ENCODE measurements at regions not wholly inside any gene's neighbourhood (a gene's known extent, or its start where the extent isn't known, plus 50 kb on each side); places are given as distances from the start of the nearest gene placed in this dataset.

DNA sequence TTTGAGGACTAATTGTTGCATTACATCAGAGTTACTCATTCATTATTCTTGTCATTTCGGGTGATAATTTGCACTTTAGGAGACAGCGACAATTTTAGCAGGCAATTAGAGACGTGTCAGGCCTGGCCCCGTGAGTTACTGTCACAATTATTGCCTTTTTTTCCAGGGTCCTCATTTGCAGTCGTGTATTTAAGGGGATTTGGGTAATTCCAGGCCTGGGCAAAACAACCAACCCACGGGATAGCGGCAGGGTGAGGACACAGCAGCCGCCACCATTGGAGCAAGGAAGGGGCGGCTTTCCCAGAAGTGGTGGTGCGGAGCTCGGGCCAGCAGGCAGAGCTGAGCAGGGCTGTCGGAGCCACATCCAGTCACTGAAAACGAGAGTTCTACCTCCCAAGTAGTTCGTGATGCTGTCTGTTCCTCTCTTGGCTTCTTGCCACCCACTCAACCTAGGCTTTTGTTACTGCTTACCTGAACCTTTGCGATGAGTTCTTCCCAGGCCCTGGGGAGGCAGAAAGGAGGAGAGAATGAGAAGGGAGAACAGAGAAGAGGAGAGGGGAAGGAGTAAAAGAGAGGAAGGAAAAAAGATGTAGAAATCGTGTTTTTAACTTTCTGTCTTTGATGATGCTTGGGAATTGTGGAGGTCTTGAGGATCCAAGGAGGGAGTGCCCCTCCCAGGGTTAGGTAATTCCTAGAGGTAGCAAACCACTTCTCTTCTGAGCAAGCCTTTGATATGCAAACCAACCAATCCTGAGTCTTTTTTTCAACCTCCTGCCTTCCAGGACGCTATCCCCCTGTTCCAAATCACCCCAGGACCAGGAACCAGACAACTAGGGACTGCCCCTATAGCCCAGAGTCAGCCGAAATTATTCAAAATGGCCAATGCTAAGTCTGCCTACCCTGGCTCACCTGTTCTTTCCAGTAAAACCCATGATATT lies 236.1 kb downstream of the MIAT start:
- DNase-seq (ENCODE audit: low read depth) = no peak

DNA sequence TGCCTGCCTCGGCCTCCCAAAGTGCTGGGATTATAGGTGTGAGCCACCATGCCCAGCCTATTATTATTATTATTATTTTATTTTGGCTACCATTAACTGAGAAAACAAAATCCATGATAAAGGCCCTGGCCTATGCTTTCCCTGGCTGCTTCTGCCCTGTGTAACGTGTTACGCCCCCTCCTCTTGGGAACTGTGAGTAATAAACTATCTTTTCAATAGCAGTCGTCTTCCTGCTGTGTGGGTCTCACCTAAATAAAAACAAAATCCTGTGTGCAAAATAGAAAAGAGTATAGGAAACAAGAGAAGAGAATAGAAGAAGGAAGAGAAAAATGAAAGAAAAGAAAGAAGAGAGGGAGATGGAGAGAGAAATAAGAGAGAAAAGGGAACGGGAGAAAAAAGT lies 237.0 kb downstream of the MIAT start:
- DNase-seq (ENCODE audit: low read depth) = no peak

DNA sequence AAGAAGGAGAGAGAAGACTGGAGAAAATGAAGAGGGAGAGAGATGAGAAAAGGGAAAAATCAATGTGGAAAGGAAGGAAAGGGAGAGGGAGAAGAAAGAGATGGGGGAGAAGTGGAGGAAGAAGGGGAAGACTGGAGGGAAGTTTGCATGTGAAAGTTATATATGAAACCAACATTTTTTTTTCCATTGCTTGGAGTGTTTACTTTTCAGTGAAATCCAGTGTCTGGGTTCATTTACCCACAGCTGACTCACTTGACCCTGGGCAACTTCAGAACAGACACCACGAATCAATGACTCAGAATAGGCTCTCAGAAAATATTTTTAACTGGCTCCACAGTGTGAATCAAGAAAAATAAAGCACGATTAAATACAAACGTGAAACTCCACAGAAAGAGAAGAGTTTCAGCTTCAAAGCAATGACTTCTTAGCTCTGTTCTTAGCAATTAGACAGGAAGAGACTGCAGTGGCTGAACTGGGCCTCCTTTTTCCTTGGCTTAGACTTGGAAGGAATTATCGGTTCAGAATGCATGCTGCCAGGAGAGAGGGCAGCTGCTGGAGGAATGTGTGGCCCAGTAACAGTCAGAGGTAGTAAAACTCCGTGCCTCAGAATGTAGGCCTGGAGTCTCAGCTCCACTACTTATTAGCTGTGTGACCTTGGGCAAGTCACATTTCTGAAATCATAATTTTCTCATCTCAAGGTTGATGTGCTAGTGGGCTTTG lies 237.5 kb downstream of the MIAT start:
- DNase-seq (ENCODE audit: low read depth) = peak; percentile 80

DNA sequence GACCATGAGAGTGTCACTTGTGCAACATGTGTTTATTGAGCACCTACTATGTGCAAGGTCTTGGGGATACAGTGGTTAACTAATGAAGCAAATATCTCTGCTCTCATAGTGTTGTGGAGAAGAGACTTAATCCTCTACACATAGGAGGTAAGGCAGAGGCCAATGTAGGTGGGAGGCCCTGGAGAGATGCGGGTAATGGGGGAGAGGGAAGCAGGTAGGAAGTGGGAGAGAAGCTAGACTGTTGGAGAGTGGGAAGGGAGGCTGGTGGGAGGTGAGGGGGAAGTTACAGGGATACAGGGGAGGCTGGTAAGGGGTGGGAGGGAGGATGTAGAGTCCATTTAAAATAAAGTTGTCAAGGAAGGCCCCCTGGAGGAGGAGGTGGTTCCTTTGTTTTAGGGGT lies 240.0 kb downstream of the MIAT start:
- DNase-seq (ENCODE audit: low read depth) = no peak

DNA sequence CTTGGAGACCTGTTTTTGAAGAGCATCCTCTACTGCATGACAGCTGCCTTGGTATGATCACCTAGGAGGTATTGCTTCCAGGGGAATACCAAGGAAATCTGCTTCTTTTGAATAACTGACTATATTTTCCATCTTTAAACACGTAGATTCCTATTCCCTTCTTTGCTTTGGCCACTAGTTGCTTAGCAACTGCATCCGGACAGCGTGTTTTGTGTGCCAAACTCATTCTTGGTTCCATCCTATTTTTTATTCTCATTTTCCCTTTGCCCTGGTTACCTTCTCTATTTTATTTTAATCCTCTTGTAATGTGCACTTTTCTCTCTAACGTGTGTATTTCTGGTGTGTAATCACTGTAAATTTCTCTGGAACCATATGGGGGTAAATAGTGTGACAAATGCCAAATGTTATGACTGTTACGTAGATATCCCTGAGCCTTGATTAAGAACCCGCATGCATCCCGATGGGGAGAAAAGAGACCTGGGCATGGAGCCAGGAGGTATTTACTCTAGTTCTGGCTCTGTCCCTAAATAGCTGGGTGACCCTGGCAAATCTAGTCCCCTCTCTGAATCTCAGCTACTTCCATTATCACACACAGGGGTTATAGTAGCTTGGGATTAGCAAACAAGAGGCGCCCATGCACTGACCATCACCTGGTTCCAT lies 241.7 kb downstream of the MIAT start:
- no peak for DNase-seq (ENCODE audit: low read depth)

DNA sequence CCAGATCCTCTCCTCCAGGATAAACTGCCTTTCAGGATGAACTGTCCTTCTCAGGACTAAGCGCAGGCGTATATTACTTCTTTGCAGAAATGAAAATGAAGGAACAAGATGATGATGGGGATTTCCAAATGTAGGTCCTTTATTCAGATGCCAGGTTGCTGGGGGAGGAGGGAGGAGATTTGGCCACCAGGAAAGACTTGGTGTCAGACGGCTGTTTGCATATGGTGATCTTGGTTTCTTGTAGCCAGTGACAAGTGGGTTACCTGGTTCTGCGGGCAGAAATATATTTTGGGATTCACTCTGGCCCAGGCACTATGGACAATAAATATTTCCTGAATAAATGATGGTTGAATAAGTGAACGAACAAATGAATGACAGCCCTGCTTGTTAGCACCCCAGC lies 243.4 kb downstream of the MIAT start:
- no peak for DNase-seq (ENCODE audit: low read depth)

DNA sequence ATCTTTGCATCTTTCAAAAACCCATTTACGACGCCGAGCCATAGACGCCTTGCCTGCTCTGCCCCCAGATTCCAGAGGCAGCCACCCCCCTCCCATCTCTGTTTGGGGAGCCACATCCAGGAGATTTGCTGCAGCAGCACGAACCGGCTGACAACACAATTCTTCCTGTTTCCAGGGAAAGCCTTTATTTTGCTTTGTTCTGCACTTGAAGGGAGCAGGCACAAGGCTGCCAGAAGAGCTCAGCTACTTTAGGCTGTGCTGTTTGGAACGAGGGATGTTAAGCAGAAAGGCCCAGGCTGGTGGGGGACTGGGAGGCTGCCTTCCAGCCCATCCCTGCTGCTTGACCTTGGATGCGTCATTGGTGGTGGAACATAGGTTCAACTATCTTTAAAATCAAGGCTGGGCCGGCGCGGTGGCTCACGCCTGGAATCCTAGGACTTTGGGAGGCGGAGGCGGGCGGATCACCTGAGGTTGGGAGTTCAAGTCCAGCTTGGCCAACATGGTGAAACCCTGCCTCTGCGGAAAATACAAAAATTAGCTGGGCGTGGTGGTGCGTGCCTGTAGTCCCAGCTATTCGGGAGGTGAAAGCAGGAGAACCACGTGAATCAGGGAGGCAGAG lies 243.9 kb downstream of the MIAT start:
- no peak for DNase-seq (ENCODE audit: low read depth)

DNA sequence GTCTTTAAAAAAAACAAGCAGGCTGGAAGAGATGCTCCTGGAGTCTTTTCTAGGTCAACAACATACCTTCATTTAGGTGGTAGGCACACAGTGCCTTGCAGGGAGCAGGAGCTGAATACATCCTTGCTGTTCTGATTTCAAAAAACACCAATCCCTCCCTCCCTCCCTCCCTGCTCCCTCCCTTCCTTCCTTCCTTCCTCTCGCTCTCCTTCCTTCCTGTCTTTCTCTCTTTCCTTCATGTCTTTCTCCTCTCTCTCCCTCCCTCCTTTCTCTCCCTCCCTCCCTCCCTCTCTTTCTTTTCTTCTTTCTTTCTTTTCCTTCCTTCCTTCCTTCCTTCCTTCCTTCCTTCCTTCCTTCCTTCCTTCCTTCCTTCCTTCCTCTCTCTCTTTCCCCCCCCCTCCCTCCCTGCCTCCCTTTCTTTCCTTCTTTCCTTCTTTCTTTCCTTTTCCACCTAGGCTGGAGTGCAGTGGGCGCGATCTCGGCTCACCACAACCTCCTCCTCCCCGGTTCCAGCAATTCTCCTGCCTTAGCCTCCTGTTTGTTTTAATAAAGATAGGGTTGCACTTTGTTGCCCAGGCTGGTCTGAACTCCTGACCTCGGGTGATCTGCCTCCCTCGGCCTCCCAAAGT lies 245.1 kb downstream of the MIAT start:
- no peak for DNase-seq (ENCODE audit: low read depth)

DNA sequence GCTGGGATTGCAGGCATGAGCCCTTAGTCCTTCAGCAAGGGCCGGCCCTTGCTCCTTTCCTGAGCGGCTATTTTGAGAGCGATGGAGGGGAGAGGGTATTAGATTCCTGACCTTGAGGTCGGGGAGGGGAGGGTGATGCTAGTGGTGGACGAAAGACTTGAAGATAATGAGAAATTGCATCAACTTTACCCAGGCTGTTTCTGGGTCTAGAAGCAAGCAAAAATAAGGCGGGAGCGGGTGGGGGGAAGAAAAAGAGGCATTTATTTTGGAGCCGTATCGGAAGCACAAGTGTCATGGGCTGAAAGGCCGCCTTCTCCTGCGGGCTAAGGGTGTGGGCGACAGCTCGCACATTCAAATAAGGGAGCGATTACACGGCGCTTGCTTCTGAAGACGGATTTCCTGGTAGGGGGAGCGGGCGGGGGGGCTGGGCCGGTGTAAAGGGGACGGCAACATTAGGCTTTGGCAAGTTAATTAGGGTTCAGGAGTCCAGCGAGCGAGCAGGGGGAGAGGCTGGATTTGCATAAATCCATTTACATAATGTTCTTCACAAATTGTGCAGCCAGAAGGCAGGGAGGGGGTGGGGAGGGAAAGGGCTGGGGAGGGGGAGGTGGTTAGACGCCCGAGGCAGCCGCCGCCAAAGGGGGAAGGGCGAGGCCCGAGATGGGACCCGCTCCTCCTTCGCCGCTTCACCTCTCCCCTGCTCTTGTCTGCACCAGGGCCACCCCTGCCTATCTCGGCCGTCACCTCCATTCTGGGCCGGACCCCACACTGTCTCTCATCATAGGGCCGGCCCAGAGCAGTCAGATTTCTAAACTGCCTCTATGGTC lies 245.9 kb downstream of the MIAT start:
- no peak for DNase-seq (ENCODE audit: low read depth)

DNA sequence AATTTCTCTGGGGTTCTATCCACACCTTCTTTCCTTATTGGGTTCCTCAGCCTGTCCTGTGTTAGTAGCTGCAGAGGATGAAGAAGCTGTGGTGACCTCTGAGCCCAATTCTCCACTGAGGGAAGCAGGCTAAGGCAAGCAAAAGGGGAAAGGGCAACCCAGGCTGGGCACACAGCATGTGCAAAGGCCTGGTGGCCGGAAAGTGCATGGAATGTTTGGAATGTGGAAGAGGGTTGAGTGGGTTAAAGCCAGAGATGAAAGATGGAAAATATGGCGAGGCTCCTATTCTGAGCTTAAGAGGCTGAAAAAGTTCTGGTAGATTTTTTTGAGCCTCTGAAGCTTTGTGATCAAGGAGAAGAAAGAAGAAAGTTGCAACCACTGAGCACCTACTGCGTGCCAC lies 247.1 kb downstream of the MIAT start:
- no peak for DNase-seq (ENCODE audit: low read depth)

DNA sequence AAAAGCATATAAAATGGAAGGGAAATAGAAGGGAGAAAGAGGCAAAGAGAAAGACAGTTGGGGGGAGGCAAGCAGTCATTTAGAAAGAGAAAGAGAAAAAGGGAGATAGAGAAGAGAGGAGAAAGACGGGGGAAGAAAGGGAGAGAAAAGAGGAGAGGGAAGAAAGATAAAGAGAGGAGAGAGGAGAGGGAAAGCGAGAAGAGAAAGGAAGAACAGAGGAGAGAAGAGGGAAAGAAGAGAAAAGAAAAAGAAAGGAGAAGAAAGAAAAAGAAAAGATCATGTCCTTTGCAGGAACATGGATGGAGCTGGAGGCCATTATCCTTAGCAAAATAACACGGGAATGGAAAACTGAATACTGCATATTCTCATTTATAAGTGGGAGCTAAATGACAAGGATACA lies 247.7 kb downstream of the MIAT start:
- DNase-seq (ENCODE audit: low read depth) = no peak

DNA sequence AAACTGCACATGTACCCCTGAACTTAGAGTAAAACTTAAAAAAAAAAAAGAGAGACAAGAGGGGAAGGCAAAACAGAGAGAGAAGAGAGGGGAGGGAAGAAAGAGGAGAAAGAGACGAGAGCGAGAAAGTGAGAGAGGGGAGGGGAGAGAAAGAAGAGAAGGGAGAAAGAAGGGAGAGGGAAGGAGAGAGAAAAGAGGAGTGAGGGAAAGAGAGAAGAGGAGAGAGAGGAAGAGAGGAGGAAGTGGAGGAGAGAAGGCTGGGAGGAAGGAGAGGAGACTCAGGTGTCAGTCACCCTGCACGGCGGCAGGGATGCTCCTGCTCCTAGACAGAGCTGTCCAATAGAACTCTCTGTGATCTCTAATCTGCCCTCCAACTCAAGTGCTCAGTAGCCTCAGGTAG lies 248.3 kb downstream of the MIAT start:
- DNase-seq (ENCODE audit: low read depth) = no peak

DNA sequence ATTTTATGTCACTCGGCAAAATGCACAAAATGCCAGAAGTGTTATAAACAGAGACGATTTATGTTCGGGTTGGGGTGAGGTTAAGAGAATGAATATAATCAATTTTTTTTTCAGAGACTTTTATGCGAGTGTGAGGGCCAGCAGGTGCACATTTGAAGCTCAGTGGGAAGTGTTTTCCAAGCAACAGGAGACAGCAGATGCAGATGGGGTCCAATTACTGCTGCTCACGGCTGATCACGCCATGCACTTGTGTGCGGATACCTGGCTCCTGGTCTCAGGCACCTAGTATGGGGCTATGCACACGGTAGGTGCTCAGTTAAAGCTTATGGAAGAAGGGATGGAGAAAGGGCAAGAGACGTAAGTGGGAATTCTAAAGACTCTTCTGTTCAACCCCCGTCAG lies 249.1 kb downstream of the MIAT start:
- DNase-seq (ENCODE audit: low read depth) = no peak

DNA sequence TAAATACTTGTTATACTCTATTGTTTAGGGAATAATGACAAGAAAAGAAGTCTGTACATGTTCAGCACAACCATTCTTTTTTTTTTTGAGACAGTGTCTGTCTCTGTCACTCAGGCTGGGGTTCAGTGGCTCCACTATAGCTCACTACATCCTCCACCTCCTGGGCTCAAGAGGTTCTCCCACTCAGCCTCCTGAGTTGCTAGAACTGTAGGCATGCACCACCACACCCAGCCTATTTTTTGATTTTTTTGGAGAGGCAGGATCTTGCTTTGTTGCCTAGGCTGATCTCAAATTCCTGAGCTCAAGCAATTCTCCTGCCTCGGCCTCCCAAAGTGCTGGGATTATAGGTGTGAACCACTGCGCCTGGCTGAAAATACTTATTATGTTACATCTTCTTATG lies 250.0 kb downstream of the MIAT start:
- no peak for DNase-seq (ENCODE audit: low read depth)

DNA sequence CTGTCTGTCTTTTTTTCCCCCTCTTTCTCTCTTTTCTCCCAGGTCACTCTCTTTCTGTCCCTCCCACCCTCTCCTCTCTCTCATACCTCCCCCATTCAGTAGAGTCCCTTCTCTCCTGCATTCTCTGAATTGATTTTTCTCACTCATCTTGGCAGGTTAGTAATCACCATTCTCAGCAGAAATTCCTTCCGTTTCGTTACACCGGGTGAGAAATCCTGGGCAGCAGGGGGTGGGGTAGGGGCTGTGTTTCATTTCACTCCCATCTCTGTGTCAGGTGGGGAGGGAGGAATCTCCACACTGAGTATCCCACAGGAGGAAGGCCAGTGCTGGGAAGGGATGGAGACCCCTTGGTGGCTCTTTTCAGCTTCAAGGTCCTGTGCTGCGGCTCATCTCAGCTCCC lies 253.5 kb downstream of the MIAT start:
- DNase-seq (ENCODE audit: low read depth) = no peak

DNA sequence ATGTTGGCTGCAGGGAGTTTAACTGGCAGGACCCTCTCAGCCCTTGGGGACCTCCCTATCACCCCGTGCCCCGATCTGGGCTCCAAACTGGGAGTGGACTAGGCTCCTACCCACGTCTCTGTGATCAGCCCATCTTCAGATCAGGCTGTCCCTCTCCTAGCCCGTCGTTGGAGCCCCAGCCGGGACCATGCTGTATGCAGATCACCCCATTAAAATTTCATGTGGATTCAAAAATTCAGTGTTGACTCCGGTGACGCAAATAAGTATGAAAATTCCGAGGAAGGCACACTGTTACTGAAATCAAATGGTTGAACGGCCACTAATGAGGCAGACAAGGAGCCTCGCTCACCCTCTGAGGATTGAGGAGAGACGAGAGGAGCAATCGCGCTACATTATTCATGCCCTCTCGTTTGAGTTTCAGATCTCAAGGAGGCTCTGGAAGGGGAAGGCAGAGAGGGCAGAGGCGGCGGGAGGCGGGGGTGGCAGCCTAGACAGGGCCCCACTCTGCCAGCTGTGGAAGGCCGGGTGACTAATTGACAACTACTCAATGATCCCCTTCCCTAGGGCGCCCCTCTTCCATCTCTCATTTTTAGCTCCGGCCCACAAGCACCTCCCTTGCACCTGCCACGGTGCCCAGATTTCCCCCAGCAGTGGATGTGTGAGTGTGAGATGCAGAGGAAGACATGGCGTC lies 255.4 kb downstream of the MIAT start:
- DNase-seq (ENCODE audit: low read depth) = no peak

DNA sequence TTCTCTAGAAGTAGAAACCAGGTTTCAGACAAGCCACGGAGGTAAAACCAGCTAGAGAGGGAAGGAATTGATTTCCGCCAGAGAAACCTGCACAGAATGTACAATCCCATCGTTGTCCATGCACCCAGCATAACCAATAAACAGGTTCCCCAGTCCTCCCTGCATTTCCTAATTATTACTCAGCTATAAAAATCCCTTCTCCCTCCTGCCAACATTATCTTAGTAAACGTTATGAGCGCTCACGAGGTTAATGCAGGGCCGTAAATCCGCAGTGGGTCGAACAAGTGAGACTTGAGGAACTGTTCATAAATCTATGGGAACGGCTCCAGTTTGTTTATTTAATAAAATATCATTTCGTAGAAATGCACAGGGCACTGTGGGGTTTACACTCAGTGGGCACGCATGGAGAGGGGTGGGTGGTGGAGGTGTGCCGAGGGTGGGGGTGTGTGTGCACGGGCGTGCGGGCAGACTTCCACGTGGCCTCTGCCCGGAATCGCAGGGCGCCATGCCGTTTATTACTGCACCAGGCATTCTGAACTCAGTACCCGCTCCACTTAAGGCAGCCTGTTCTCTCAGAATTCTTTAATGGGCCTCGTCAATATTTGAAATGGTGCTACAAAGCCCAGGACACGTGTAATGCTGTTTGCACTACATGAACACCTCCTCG lies 257.3 kb downstream of the MIAT start:
- DNase-seq (ENCODE audit: low read depth) = no peak

DNA sequence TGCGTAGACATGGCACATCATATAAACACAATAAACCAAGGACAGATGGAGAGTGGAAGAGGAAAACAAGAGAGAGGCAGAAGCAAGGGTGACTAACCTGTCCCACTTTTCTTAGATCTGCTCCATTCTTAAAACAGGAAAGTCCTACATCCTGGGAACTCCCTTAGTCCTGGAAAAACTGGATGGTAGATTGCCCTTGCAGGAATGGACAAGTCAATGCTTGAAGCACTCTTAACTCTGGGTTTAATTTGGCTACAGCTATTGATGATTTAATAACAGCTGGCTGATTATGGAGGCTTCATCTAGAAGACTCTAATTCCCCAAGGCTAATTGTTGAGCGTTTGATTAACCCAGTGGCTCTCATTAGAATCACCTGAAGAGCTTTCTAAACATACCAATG lies 258.8 kb downstream of the MIAT start:
- DNase-seq (ENCODE audit: low read depth) = no peak

DNA sequence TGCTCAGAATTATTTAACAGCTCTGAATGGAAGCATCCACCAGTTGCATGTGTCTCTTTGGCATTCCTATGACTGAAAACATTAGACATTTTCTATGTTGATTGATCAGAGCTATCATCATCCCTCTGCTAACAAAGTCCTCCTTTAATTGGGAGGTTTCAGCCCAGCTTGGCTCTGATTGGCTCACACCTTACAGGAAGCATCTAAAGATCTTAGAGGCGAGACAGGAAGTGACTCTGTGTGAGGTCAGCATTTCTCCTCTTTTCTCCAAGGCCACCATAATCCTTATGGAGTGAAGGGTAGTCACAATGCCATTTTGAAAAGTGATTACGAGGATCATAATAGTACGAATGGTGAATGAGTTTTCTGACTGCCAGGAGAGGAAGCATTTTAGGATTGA lies 260.8 kb downstream of the MIAT start:
- no peak for DNase-seq (ENCODE audit: low read depth)

DNA sequence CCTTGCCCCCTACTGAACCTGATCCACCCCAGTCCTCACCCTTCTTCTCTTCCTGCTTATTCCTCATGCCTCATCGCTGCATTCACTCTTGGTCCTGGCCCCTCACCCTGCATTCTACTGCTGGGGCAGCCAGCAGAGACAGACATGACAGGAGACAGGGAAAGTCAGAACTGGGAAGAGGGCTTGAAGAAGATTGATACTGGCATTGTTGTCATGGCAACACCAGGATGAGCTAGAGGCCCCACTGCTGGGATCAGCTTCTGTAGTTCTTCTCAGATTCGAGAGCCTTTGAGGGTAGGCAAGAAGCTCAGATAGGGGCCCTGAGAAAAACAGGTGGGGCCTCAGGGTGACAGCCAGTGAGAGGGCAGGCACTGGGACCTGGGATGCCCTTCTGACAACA lies 264.3 kb downstream of the MIAT start:
- no peak for DNase-seq (ENCODE audit: low read depth)

Measured in GM04504 (cell line).